ENCODE measurements at regions not wholly inside any gene's neighbourhood (a gene's known extent, or its start where the extent isn't known, plus 50 kb on each side); places are given as distances from the start of the nearest gene placed in this dataset.

- TF ChIP-seq EZH2 (optimal IDR thresholded peaks at IDR 0.05; ENCODE audit: low read depth, low read length) (no peak), CTCF (IDR thresholded peaks at IDR 0.05; ENCODE audit: low read length) (no peak), EZH2phosphoT487 (IDR thresholded peaks at IDR 0.05; ENCODE audit: low read length) (no peak)
Observed at GRCh38 chrX:122115604-122116003, 1068.2 kb downstream of the GLUD2 start.
